DMS114 treated with DMSO at 0.1 percent for 48 hours (cell line): ENCODE measurements at regions not wholly inside any gene's neighbourhood (a gene's known extent, or its start where the extent isn't known, plus 50 kb on each side); places are given as distances from the start of the nearest gene placed in this dataset.

Experiments
- DNase-seq: peaks from one replicate; lab custom pipeline; 2025; ENCODE audit not compliant: unreplicated experiment; lab: John Stamatoyannopoulos, UW

- no peak for DNase-seq
Observed at GRCh38 chr9:90012949-90013348, 408.1 kb downstream of the GADD45G start.

GRCh38 chr9:90013778-90014177 lies 409.0 kb downstream of the GADD45G start:
- DNase-seq, result no peak

- DNase-seq, result no peak
Observed at GRCh38 chr9:90014421-90014820, 409.6 kb downstream of the GADD45G start.

GRCh38 chr9:90016272-90016671 lies 411.5 kb downstream of the GADD45G start:
- no peak for DNase-seq

GRCh38 chr9:90017679-90018078 lies 412.9 kb downstream of the GADD45G start:
- DNase-seq, result no peak

- DNase-seq, result no peak
Observed at GRCh38 chr9:90018688-90019087, 413.9 kb downstream of the GADD45G start.

- DNase-seq, result no peak
Observed at GRCh38 chr9:90019626-90020025, 414.8 kb downstream of the GADD45G start.

- no peak for DNase-seq
Observed at GRCh38 chr9:90020276-90020871, 415.6 kb downstream of the GADD45G start.

- DNase-seq, result no peak
Observed at GRCh38 chr9:90021216-90021906, 416.5 kb downstream of the GADD45G start.

GRCh38 chr9:90022474-90022873 lies 417.7 kb downstream of the GADD45G start:
- DNase-seq, result no peak

GRCh38 chr9:90023861-90024260 lies 419.0 kb downstream of the GADD45G start:
- DNase-seq, result no peak

- DNase-seq, result no peak
Observed at GRCh38 chr9:90024409-90024808, 419.6 kb downstream of the GADD45G start.

- no peak for DNase-seq
Observed at GRCh38 chr9:90024823-90025222, 420.0 kb downstream of the GADD45G start.

GRCh38 chr9:90025816-90026215 lies 421.0 kb downstream of the GADD45G start:
- DNase-seq, result no peak

GRCh38 chr9:90027296-90027790 lies 422.5 kb downstream of the GADD45G start:
- no peak for DNase-seq

- DNase-seq, result no peak
Observed at GRCh38 chr9:90029386-90029785, 424.6 kb downstream of the GADD45G start.

- no peak for DNase-seq
Observed at GRCh38 chr9:90029996-90030395, 425.2 kb downstream of the GADD45G start.

- DNase-seq, result no peak
Observed at GRCh38 chr9:90032296-90033027, 427.6 kb downstream of the GADD45G start.

- no peak for DNase-seq
Observed at GRCh38 chr9:90033028-90033650, 428.3 kb downstream of the GADD45G start.

- no peak for DNase-seq
Observed at GRCh38 chr9:90034071-90034470, 429.3 kb downstream of the GADD45G start.

- no peak for DNase-seq
Observed at GRCh38 chr9:90035471-90035870, 430.7 kb downstream of the GADD45G start.
